RWPE1 (cell line): ENCODE measurements at regions not wholly inside any gene's neighbourhood (a gene's known extent, or its start where the extent isn't known, plus 50 kb on each side); places are given as distances from the start of the nearest gene placed in this dataset.

ENCODE experiments used
- CTCF ChIA-PET: fragments of 350-600 bp; sonication (Branson Sonifier 250); formaldehyde crosslinking; extraction: SDS; loops from one replicate; lab custom pipeline; 2021; lab: Yijun Ruan, JAX
- POLR2A ChIA-PET: fragments of 400-600 bp; formaldehyde crosslinking; extraction: SDS; loops from one replicate; lab custom pipeline; 2020; ENCODE audit warnings: antibody characterized with exemption; ENCODE audit not compliant: low non-redundant PET; lab: Yijun Ruan, JAX
- DNase-seq: peaks from one replicate; pipeline ENCODE4 v3.0.0; 2012; ENCODE audit warnings: low spot score
- H3K27ac ChIP-seq: fragments of 450-650 bp; 2 replicates; pipeline ENCODE4 v1.5.1; 2017
- TF ChIP-seq, protein P1 (sequence below): fragments of 450-650 bp; conservative IDR thresholded peaks from 2 replicates; pipeline ENCODE4 v1.5.1; 2017; ENCODE audit warnings: low read depth, mild to moderate bottlenecking

DNA sequence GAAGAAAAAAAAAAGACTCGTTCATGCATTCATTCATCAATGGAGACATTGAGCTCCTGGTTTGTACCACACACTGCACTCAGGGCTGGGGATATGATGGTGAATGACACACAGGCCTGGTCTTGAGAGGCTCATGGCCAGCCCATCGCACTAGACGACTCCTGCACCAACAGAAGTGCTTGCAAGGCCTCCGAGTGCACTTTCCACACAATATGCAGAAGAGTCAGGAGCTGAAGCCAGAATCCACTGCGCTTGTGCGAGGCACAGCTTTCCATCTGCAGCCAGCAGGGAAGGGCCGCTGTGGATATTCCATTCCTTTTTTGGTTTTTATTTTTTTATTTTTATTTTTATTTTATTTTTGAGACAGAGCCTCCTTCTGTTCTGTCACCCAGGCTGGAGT, 192.4 kb downstream of the DICER1 start:
- DNase-seq: no peak
- POLR2A ChIA-PET: no interaction called here
- TF ChIP-seq, protein P1, sequence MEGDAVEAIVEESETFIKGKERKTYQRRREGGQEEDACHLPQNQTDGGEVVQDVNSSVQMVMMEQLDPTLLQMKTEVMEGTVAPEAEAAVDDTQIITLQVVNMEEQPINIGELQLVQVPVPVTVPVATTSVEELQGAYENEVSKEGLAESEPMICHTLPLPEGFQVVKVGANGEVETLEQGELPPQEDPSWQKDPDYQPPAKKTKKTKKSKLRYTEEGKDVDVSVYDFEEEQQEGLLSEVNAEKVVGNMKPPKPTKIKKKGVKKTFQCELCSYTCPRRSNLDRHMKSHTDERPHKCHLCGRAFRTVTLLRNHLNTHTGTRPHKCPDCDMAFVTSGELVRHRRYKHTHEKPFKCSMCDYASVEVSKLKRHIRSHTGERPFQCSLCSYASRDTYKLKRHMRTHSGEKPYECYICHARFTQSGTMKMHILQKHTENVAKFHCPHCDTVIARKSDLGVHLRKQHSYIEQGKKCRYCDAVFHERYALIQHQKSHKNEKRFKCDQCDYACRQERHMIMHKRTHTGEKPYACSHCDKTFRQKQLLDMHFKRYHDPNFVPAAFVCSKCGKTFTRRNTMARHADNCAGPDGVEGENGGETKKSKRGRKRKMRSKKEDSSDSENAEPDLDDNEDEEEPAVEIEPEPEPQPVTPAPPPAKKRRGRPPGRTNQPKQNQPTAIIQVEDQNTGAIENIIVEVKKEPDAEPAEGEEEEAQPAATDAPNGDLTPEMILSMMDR: no peak
- CTCF ChIA-PET: no interaction called here
- no peak overlapping the region for H3K27ac ChIP-seq

DNA sequence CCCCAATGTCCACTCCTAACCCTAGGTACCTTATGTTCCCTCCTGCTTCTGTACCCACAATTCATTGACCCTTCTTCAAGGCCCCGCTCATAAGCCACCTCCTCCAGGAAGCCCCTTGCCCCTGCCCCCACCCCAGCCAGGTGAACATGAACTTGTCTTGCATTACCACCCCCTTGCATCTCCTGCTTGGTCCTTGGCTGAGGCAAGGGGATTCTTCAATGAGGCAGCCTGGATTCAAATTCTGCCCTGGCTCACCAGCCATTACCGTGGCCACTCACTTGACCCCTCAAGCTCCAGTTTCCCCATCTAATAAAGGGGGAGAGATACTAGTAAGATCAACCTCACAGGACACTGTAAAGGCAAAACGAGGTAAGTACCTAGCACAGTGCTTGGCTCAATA, 193.1 kb downstream of the DICER1 start:
- H3K27ac ChIP-seq: no peak overlapping the region
- CTCF ChIA-PET: no interaction called here
- DNase-seq: no peak
- POLR2A ChIA-PET: no interaction called here
- TF ChIP-seq, protein P1: no peak

DNA sequence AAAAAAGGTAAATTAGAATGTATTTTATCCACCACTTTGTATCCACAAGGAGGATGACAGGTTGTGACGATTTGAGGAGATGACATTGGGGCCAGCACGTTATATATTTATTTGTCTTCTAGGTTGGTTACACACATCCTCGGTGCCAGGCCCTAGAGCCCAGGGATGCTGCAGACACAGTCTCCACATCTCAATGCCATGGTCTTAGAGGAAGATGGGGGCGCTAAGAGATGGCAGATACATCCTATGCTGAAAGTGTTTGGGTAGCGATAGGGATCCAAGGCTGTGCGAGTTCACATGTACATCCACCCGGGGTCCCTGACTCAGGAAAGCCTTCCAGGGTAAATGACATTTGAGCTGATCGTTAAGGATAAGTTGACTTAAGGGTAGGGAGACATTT, 193.1 kb upstream of the GSC start:
- ChIA-PET POLR2A (no interaction called here), CTCF (no interaction called here)
- TF ChIP-seq, protein P1: no peak
- no peak overlapping the region for H3K27ac ChIP-seq
- no peak for DNase-seq

DNA sequence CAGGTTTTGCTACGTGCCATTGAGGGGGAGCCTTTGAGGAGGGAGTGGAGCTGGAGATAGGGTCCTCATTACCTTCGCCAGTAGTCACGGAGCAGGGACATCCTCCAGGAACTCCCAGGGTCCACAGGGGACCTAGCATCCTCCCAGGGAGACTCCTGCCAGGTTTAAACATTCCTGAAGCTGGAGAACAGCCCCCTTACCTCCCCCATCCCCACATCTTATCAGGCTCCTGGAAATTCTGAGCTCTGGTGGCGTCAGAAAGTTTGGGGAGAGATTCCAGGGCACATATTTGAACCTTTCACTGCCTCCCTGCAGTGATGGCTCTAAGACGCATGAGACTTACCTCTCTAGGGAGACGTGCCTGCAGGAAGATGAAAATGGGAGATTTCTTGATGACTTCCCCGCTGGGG, 192.3 kb upstream of the GSC start:
- no peak for DNase-seq
- TF ChIP-seq, protein P1: no peak
- POLR2A ChIA-PET: no interaction called here
- H3K27ac ChIP-seq: no peak overlapping the region
- CTCF ChIA-PET: interaction anchor here (0.8 kb wide), 1 partner anchor 272 kb away, joined by 4 read pairs; no protein-coding TSS in a partner anchor

DNA sequence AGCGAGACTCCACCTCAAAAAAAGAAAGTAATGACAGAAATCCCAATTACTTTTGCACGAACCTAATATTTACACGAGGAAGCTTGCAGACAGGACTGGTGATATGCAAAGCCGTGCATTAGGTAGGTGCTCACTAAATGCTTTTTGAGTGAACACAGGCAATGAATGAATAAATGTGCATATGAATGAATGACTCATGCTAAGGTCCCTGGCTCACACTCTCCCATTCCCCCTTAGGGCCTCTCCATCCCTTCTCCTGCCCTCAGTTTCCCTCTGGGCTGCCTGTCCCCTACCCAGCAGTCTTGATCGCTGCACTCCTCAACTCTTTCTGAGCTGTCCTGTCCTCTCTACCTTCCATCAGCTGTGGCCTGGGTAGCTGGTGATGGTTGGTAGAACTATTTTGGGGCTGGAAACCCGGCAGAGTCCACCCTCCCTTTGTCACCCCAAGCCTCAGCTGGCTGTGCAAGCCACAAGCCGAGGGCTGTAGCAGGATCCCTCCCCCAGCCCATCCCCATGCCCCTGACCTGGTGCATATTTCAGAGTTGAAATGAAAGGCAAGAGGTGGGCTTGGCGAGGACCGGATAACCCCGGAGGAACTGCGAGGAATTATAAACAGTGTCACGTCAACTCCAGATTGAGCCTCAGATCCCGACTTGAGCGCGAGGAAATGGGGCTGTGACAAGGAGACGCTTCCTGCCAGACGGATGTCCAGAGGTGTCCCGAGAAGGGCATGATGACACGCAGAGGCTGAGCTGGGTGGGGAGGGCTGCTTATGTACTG, 191.7 kb upstream of the GSC start:
- H3K27ac ChIP-seq: no peak overlapping the region
- TF ChIP-seq, protein P1: no peak
- POLR2A ChIA-PET: no interaction called here
- DNase-seq: no peak
- CTCF ChIA-PET: interaction anchor here (0.6 to 0.8 kb wide), 2 partner anchors 22 to 272 kb away, joined by 3 to 4 read pairs; no protein-coding TSS in a partner anchor

DNA sequence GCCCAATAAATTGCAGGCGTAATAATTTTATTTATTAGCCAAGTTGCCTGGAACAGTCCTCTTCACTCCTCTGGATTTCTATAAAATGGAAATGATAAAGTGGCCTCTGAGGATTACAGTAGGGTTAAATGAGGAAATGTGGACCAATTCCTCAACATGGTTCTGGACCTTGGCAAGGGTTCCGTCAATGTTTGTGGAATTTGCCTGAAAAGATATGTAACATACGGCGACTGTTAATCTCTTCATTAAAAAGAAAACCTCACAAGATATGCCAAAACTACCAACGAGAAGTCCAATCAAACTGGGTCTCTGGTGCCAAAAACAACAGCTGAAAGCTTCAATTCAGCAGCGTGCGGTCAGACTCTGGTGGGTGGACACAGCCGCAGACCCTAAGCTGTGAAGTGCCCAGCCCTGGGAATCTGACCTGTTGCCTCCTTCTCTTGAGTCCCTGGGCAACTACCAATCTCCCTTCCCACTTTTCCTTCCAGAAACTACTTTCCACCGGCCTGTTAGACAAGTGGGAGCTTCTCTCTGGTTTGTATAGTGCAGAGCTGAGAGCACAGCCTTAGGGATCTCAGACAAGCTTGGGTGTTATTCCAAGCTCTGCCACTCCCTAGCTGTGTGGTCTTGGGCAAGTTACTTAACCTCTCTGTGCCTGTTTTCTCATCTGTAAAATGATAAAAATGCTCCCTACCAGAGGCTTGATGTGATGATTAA, 190.5 kb upstream of the GSC start:
- no peak for DNase-seq
- POLR2A ChIA-PET: no interaction called here
- TF ChIP-seq, protein P1: no peak
- CTCF ChIA-PET: interaction anchor here (0.6 kb wide), 2 partner anchors 21 to 271 kb away, joined by 3 read pairs; no protein-coding TSS in a partner anchor
- no peak overlapping the region for H3K27ac ChIP-seq
